Stimulated activated CD4-positive, alpha-beta T cell treated with anti-CD3 and anti-CD28 coated beads, Interleukin-4, amount 100 ng/mL, for 48 hours (primary cell): ENCODE measurements at regions not wholly inside any gene's neighbourhood (a gene's known extent, or its start where the extent isn't known, plus 50 kb on each side); places are given as distances from the start of the nearest gene placed in this dataset.

Experiments
- DNase-seq, 2 donors: peaks; one replicate each; pipeline ENCODE4 v3.0.0-alpha.2; 2020; ENCODE audit warnings: low read depth in 2 of 2

DNA sequence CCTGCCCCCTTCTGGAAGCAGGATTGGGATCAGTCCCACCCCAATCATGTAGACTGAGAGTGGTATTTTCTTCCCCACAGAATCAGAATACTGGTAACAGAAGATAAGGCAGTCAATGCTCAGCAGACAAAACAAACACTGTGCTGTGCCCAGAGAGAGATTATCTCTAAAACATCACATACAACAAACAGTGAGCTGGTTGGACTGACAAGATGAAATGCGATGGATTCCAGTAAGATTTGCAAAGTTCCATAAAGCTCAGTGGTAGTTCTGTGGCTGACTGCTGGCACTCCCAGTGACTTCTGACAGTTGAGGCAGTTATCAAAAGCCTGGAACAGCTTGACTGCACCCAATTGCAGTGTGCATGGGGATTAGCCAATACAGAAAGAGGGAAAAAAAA, 311.5 kb upstream of the MGAT5 start:
- no peak for DNase-seq

DNA sequence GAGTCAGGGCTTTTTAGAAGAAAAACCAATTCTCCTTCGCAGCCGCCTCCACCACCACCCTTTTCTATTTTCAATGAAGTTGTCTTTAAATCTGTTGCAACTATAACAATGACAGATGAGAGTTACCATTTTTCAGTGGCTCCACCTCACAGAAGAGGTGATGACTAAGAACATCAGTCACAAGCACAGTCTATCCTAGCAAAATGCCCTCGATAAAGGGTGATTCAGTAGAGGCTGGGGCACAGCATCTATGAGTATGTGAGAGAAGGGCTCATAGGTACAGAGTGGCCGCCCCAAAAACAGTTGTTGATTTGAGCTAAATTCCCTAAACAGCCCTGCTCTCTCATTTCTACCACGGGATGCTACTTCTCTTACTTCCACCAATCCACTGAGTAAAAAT, 310.8 kb upstream of the MGAT5 start:
- no peak for DNase-seq

DNA sequence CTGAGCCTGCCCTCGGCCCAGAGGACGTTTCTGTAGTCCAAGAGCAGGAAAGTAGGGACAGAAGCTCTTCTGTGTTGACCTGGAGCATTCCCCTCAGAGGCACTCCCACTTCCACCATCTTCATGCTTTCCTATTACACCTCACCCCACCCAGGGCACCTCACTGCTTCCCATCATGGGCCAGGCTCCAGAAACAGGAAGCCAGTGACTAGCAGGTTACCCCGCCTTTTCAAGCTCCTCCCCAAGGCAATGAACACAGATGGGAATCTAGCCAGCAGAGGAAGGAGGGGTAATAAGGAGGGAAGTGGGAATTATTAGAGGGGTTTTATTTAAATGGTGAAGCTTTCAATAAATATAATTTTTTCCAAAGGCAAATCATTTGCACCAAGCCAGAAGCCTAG, 308.8 kb upstream of the MGAT5 start:
- DNase-seq = no peak

DNA sequence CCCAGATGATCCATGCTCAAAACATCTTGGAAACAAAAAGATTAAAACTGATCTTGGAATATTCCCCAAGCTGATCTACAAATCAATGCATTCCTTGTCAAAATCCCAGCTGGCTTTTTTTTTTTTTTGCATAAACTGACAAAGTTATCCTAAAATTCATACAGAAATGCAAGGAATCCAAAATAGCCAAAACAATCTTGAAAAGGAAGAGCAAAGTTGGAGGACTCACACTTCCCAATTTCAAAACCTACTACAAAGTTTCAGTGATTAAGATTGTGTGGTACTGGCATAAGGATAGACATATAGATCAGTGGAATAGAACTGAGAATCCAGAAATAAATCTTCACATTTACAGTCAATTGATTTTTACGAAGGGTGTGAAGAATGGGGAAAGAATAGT, 306.8 kb upstream of the MGAT5 start:
- DNase-seq = no peak

DNA sequence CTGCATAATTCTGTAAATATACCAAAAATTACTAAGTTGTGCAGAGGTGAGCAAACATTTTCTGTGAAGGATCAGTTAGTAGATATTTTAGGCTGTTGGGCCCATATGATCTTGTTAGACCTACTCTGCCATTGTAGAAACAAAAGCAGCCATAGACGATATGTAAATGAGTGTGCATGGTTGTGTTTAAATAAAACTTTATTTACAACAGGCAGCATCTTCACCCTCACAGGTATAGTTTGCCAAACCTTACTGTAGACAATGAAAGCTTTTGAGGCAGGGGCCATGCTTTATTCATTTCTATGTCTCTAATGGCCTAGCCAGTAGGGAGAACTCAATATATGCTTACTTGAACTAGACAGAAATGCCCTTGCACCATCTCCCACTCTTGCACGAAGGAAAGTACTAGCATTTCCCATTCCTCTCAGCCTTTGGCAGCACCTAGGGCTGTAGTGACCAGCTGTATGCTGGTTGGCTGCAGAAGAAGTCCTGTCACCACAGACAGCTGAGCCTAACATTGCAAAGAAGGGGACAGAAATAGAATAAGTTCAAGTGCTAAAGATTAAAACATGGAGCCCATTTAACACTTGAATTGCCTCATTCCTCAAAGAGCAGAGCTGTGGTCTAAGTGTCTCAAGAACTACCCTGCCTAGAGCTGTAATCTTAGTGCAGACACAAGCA, 305.1 kb upstream of the MGAT5 start:
- DNase-seq = no peak

DNA sequence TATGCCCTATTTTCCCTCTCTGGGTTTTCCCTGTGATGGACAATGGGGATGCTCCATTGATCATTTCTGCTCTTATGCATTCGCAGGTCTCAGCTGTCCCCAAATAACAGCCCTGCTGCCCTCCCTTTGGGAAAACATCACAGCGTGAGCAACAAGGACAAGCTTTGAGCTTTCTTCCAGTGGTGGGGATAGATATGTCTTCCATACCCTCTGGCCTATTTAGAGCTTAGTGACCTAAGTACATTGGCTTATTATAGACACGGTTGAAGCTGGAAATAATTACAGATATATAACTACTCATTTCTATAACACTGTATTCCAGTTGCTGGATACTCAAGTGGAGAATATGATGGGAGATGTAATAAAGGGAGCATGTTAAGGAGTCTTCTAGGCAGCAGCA, 304.3 kb upstream of the MGAT5 start:
- no peak for DNase-seq

DNA sequence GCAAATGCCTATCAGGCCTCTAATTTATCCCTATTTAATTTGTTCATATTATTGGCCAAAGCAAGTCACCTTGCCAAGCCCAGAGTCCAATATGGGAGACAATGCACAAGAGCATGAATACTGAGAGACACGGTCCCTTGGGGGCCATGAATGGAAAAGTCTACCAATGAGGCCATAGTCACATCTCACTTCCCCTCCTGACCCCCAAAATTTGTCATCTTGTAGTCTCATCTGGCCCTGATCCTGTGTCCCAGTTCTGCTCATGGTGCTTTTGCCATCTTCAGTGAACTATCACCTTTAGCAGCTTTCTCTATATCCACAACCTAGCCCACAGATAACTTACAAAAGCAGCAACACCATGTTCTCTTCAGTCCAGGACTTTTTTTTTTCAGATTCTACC, 302.7 kb upstream of the MGAT5 start:
- no peak for DNase-seq

DNA sequence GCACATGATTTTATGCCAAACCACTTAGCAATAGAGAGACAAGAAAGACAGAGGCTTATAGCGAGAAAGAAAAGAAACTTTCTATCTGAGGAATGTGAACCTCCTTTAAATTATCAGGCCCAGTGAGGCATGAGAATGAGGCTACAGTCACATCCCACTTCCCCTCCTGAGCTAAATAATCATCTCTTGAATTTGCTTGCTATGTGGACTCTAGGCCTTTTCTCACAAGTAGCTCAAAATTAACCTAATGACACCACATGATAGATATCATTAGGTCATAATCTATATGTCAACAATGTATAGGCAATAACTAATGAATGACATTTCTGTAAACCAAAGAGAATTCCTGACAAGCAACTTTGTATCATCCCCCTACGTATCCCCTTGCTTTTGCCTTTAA, 301.5 kb upstream of the MGAT5 start:
- no peak for DNase-seq

DNA sequence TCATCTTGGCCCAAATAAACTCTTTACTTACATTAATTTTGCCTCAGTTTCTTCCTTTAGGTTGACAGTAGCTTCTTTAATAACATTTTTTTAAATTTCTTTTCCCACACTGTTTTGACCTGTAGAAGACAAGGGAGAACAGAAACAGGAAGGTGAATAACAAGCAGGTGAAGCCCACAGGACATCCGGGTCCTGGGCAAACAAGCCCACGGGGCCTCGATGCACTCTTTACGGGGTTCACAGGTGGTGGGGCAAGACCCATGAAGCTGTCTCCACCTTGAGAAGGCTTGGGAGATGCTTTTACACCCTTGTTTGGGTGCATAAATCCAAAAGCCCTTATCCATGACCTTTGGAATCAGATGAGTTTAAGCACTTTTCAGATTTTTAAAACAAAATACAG, 301.0 kb upstream of the MGAT5 start:
- DNase-seq = no peak

DNA sequence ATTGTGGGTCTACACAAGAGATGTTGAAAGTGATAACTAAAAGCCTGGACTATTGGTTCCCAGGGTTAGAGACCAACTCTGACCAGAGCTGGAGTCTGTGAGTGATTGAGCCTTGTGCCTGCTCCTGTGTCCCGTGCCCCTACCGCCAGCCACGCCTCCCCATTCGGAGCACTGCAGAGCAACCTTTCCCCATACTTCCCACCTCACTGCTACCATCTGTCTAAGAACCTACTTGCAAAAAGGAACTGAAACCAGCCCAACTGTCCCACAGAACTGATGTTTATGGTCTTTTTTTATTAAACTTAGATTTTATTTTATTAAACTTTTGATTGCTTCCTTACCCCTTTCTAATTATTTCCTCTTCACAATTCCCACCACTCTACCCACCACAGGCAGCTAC, 300.3 kb upstream of the MGAT5 start:
- DNase-seq = no peak

DNA sequence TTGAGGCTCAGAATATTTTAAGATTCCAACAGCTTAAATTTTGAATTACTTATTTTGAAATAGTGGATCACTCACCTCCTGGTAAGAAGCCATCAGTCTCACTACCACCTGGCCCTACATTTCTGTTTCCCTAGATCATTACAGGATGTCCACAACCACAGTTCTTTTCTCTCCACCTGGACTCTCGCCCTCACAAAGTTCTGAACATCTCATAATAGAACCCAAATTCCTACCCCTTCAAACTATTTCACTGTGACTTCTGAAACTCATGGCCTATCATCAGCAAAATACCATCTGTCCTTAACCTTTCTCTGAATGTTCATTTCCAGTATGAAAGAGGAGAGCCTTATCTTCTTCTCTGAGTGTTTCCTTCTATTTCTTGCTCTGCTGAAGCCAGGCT, 299.2 kb upstream of the MGAT5 start:
- no peak for DNase-seq

DNA sequence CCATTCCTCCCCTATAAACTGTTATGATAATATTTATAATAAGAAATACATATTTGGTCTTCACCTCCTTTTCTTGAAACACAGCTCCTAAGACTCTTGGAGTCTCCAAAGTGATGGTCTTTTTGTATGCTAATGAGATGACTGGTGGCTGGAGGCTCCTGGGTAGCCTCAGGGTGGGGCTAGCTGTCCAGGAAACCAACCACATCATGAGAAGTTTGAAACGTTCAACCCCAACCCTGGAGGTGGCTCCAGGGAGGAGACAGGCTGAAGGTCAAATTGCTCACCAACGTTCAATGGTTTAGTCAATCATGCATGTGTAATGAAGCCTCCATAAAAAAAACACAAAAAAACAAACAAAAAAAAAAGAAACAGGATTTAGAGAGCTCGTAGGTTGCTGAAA, 298.7 kb upstream of the MGAT5 start:
- DNase-seq = no peak

DNA sequence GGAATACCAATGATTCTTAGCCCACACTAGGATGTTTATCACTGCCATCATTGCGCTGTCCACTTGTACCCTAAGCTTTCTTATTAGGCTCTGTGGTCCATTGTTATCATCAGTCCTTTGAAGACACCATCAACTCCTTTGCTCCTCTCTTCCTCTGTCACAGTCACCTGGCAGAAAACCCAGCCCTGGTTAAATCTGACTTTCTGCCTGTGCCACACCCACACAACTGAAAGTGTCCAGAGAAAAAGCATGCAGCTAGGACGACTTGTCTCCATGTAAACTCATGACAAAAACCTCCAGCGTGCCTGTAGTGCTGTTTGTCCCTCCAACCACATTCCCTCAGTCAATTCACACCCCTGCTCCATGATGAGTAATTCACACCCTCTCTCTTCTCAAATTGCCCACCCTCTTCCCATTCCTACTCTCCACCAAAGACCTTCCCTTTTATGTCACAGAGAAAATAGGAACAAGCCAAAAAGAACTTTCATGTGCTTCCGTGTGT, 297.4 kb upstream of the MGAT5 start:
- DNase-seq = no peak

DNA sequence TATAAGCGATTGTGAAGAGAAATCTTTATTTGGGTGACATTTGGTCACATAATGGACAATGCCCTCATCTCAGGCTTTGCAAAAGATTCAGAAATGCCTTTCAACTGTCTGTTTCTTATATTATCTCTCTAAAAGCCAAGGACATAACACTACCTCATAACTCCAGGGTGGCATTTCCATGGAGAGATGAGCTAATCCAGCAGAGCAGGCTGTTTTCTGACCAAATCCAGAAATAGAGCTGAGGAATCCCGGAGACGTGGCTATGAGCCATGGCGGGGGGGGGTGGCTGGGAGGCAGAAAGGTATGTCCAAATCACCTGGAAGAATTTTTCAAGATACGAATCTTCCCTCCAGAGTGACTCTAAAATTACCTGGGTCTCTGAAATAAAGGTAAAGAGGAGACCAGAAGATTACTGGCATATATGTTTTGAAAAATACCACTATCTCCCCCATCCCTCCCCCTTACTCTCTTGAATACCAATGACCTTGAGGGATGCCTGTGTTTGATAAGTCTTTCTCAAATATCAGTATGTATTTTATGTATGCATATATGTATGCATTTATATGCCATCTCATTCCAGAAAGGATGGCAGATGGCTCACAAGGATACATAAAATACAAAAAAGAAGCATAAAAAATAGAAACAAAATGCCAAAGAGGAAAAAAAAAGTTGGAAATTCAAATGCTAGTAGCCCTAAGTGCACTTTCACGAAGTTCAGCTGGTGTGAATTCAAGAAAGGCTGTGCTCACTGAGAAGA, 296.0 kb upstream of the MGAT5 start:
- no peak for DNase-seq

DNA sequence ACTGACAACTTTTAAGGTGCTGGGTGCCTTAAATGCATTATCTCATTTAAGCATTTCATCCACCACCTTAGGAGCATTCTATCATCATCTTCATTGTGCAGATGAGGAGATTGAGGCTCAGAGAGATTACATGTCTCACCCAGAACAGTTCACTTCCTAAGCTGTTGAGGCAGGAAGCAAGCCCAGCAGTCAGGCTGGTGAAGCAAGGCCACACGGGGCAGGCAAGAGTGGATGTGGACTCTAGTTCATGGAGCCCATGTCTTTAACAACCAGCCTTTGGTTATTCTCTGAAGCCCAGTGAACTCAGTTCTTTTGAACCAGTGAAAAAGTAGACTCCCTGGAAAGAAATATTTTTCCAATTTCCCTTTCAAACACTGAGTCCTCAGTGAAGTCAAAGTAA, 294.8 kb upstream of the MGAT5 start:
- no peak for DNase-seq

DNA sequence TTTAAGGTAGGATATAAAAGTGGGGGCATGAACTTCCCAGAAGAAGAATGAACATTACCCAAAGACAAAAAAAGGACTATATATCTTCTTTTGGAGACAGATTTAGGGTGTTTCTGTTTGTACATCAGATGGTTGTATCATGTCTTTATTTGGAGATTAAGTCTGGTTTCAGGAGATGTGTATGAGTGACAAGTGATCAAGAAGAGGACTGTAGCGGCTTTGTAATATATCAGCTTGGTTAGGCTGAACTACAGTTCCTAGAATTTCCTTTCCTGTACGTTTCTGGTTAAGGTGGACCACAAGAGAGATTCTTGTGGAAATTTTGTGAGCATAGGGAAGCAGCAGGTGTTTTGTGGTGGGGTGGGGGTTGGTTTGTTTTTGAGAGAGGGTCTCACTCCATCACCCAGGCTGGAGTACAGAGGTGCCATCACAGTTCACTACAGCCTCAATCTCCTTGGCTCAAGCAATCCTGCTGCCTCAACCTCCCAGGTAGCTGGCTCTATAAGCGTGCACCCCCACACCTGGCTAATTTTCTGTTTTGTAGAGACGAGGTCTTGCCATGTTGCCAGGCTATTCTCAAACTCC, 287.1 kb upstream of the MGAT5 start:
- no peak for DNase-seq

DNA sequence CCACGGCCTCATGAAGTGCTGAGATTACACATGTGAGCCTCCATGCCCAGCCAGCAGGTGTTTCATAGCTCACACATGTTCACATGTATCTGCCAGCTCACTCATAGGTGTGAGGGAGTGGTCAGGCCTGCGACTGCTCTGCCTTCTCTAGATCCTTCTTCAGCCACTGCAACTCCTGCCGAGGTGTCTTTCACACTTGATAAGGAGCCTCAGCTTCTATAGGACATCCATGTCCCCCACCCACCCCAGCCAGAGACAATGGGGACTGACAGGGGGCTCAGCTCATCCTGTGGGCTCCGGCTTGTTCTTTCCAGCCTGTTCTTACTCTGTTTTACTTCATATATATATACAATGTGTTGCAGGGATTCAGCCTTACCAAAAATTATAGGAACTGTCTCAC, 286.5 kb upstream of the MGAT5 start:
- no peak for DNase-seq

DNA sequence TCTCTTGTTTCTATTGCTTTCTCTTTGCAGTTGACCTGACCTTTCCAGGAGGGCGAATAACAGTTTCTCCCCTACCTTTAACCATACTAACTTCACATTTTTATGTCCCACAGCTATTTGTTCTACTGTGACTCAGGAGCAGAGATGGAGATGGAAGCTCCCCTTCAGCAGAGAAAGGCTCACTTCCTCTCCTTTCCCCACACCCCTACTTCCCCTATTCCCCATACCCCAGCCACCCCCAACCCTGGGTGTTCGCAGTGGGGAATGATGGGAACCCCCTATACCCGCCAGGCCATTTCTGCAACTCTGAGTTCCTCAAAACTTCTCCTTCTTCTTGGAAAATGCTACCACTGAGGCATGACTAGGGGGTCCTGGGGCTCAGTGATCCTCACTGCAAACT, 285.4 kb upstream of the MGAT5 start:
- DNase-seq = no peak

DNA sequence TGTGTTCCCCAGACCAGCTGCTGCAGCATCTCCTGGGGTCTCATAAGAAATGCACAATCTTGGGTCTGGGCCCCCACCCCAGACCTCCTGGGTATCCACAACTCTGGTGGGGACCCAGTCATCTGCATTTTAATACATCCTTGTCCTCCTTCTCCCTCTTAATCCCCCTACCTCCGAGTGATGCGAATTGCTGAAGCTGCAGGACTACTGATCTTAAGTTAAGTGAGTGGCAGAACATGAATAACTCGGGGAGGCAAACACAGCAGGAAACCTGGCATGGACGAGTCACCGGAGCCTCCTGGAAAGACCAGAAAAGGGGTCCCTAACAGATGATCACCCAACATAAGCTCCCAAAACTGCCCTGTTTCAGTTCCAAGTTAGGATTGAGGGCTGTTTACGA, 283.2 kb upstream of the MGAT5 start:
- DNase-seq = no peak

DNA sequence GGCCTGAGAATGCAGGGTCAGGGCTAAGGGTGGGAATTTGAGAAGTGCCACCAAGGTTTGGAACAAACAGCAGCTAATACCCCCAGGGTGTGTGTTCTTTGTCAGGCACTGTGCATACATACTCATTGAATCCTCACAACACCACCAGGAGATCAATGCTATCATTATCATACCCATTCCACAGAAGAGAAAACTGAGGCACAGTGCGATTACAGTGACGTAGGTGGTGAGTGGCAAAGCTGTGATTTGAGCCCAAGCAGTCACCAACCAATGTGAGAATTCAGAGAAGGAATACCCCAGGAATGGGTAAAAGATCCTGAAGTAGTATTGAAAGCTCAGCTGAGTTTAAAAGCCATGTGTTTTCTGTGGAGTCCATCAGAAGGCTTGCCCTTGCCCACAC, 281.6 kb upstream of the MGAT5 start:
- DNase-seq = no peak

DNA sequence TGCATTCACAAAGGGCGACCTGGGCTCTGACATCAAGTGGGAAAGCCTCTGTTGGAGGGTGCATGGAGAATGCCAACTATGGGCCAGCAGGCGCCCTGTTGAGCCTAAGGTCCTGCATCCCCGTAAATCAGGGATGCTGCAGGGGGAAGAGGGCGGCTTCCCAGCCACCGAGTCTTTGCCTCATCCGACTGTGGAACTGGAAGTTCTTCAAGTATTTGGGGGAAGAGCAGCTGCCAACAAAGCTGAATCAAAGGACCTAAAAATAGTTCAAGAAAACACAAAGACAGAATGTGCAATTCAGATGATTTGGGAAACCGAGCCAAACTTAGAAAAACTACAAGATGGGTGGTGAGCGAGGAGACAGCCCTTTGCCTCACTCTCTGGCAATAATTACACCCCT, 281.1 kb upstream of the MGAT5 start:
- DNase-seq = no peak

DNA sequence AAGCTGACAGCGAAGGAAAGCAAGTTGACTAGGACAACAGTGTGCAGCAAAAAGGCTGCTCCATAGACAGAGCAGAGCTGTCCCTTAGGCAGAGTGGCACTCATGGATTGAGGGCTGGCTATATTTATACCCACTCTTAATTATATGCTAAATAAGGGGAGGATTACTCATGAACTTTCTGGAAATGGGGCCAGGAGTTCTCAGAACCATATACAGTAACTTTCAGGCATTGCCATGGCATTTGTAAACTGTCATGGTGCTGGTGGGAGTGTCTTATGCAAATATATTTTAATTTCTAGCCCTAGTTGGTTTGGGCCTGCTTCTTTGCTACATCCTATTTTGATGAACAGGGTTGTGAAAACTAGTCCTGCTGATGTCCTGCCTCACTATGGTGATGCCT, 279.5 kb upstream of the MGAT5 start:
- DNase-seq = no peak

DNA sequence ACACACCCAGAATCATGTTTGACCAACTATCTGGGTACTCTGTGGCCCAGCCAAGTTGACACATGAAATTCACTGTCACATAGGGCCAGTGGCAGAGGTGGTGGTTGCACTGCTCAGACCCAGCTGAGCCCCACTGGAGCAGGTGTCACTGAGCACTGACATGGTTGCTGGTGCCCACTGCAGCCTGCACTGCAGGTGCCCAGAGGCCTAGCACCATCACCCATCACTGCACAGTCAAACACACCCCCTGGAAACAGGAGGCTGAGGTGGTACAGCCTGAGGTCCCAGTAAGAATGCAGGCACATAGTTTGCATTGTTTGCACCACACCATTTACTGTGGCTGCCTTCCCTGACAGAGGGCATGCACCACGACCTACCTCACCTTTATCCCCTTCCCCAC, 278.7 kb upstream of the MGAT5 start:
- no peak for DNase-seq
